ENCODE measurements at regions not wholly inside any gene's neighbourhood (a gene's known extent, or its start where the extent isn't known, plus 50 kb on each side); places are given as distances from the start of the nearest gene placed in this dataset.

DNA sequence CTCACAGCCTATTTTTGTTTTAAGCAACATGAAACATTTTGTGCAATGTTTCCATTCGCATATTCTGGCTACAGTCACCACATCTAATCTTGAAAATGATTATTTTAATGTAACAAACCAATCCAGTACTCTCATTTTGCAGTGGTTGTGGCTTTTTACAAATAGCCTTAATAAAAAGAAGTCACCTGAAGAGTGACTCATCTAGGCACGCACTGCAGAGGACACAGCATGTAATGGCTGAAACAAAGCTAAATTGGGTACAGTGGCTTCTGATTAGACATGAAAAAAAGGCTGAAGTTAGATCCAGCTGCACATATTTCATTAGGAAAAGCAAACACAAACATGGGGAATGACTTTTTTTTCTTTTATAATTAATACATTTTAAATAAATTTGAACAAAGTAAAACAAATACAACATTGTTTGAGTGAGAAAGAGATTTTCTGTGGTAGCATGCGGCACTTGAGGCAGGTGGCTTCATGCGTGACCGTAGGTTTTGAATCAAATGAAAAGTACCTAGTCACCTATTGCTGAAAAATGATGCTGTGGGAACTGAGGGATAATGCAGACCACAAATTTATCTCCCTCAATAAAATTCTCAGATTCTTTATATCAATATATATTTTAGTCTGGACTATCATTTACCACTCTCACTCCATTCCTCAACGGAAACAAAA, 240.8 kb upstream of the DDX53 start:
- no peak for TF ChIP-seq CTCF (IDR thresholded peaks at IDR 0.05; ENCODE audit: control insufficient read depth, extremely low read depth, insufficient read depth)
- DNase-seq (ENCODE audit: low read depth): no peak
- H3K4me3 ChIP-seq (ENCODE audit: low read depth, low read length): no peak overlapping the region

DNA sequence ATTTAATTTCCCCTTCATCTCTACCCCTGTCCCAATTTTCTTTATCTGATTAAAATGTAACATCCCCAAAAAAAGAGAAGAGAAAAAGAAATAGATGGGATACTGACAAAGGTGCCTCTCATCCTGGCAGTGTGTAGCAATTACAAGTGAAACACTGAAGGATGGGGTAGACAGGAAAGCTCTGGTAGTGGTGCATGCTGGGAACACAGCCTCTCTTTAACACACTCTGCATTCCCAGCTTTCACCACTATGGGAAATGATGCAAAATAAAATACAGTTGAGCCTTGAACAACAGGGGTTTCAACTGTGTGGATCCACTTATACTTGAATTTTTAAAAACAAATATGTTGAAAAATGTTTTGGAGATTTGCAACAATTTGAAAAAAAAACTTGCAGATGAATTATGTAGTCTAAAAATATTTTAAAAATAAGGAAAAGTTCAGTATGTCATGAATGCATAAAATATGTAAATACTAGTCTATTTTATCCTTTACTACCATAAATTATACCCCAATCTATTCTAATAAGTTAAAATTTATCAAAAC, 239.2 kb upstream of the DDX53 start:
- H3K4me3 ChIP-seq (ENCODE audit: low read depth, low read length): no peak overlapping the region
- TF ChIP-seq CTCF (IDR thresholded peaks at IDR 0.05; ENCODE audit: control insufficient read depth, extremely low read depth, insufficient read depth): no peak
- DNase-seq (ENCODE audit: low read depth): no peak

DNA sequence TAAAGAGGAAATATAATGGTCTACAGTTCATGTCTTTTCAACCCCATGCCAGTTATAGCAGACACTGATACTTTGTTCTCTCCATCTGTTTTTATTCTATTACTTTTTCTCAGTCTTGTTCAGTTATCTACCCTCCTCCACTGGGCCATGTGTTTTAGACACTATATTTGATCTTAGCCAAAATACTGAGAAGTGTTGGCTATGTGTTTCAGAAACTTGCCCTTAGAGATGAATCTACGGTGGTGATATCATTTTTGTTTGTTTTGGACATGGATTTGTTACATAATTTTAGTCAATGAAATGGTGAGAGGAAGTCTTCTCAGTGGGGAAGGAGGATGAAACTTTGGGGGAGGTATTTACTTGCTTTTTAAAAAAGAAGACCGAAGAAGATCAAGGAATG, 211.5 kb upstream of the DDX53 start:
- H3K4me3 ChIP-seq (ENCODE audit: low read depth, low read length): no peak overlapping the region
- no peak for TF ChIP-seq CTCF (IDR thresholded peaks at IDR 0.05; ENCODE audit: control insufficient read depth, extremely low read depth, insufficient read depth)
- no peak for DNase-seq (ENCODE audit: low read depth)

DNA sequence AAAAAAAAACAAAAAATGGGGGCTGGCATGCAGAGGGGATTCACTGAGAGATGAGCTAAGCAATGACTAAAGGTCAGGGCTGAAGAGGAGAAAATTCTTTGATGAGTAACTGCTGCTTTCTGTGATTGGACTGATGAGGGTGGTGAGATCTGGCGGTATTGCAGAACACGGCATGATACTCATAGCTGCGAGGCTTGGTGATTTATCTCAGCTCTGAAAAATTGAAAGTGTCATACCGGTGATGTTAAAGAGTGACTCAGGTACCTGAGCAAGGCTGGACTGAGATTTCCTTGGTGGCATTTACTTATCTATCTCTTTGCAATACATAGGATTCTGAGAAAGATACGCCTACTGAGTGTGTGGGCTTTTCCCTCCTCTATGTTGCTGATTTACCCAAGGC, 204.1 kb upstream of the DDX53 start:
- no peak for DNase-seq (ENCODE audit: low read depth)
- no peak overlapping the region for H3K4me3 ChIP-seq (ENCODE audit: low read depth, low read length)
- TF ChIP-seq CTCF (IDR thresholded peaks at IDR 0.05; ENCODE audit: control insufficient read depth, extremely low read depth, insufficient read depth): no peak

DNA sequence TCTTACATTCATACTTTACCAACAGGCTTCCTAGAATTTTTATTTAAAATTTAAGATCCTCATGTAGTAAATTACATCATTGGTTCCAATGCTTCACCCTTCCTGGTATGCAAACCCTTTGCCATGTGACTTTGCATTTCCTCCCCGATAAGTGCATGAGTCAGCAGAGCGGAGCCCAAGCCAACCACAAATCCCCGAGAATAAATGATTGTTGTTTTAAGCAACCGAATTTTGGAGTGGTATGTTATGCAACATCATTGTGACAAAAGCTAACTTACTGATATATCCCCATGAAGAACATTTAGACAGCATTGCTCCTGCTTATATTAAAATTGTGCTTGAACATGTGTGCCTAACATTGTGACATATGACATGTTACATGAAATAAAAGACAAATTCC, 199.4 kb upstream of the DDX53 start:
- no peak overlapping the region for H3K4me3 ChIP-seq (ENCODE audit: low read depth, low read length)
- DNase-seq (ENCODE audit: low read depth): no peak
- no peak for TF ChIP-seq CTCF (IDR thresholded peaks at IDR 0.05; ENCODE audit: control insufficient read depth, extremely low read depth, insufficient read depth)

- H3K4me3 ChIP-seq (ENCODE audit: low read depth, low read length): no peak overlapping the region
- no peak for DNase-seq (ENCODE audit: low read depth)
- no peak for TF ChIP-seq CTCF (IDR thresholded peaks at IDR 0.05; ENCODE audit: control insufficient read depth, extremely low read depth, insufficient read depth)
These were observed 199.0 kb upstream of the DDX53 start for GRCh38 chrX:22800806-22801205.

DNA sequence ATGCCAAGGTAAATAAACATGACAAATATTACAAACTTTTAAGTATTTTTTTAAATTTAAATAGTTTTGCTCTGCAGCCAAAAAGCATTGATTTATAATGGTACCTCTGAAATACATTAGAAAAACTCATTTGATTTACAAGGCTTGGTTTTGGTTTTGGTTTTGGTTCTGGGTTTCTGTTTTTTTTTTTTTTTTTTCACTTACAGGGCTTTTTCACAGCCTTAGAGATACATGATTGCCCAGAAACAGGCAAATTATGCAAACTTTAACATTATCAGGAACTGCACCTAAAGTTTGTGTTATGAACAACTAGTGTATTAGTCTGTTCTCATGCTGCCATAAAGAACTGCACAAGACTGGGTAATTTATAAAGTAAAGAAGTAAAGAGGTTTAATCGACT, 196.4 kb upstream of the DDX53 start:
- TF ChIP-seq CTCF (IDR thresholded peaks at IDR 0.05; ENCODE audit: control insufficient read depth, extremely low read depth, insufficient read depth): no peak
- no peak for DNase-seq (ENCODE audit: low read depth)
- H3K4me3 ChIP-seq (ENCODE audit: low read depth, low read length): no peak overlapping the region

Measured in LNCaP clone FGC (cell line).